ENCODE measurements at regions not wholly inside any gene's neighbourhood (a gene's known extent, or its start where the extent isn't known, plus 50 kb on each side); places are given as distances from the start of the nearest gene placed in this dataset.
A peak's percentile ranks its signal among the peaks of the same experiment; 100 is the strongest.

DNA sequence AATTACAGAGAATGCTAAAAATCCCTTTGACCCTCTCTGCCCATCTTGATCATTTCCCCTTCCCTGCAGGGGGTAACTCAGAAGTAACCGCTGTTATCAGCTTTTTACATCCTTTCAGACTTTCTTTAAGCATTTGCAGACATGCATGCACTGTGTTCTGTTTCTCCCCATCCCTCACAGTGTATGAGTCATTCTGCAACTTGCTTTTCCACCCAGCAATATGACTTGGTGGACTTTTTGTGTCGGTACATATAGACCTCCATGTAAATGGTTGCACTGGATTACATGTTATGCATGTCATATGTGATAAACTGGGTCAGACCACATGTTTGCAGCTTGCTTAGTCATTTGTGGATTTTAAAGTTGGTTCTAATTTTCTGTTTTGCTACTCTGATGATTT, 87.7 kb upstream of the NECTIN1 start:
- no peak overlapping the region for H3K4me3 ChIP-seq
- H3K9me3 ChIP-seq (replicated peaks; ENCODE audit: control insufficient read depth, insufficient read depth, low read length): peaks cover 4% of the 10 kb centered on the region; the same call in 2 of the 3 replicates
- H3K4me2 ChIP-seq (ENCODE audit: control insufficient read depth, insufficient read depth): no peak overlapping the region
- in situ Hi-C loops (cut with MboI) (no loop called here), intact Hi-C loops (cut with micrococcal nuclease; ENCODE audit: unreplicated experiment) (no loop called here)
- 24% methylated on average over 2 of the region's 2 CpGs for WGBS (ENCODE audit: insufficient coverage, insufficient replicate concordance, low lambda C conversion rate, missing lambda C conversion rate)
- no peaks in the 10 kb centered on the region for H3K36me3 ChIP-seq (ENCODE audit: control insufficient read depth in 2 of 2, insufficient read depth in 2 of 2, low read length in 1 of 2)
- FAIRE-seq (no peak), ATAC-seq (peak; percentile 29; the same call in 2 of the 3 replicates), DNase-seq (ENCODE audit: low read depth, low spot score) (no peak)
- H4K20me1 ChIP-seq (ENCODE audit: control insufficient read depth, insufficient read depth): no peaks in the 10 kb centered on the region
- no peaks in the 10 kb centered on the region for H3K27me3 ChIP-seq (replicated peaks in 1 of 2; ENCODE audit: control insufficient read depth in 2 of 2, insufficient read depth in 2 of 2, low read length in 1 of 2)
- no peak overlapping the region for H3K9ac ChIP-seq (ENCODE audit: control insufficient read depth, insufficient read depth, low read length)
- no TSS peak for BruUV-seq (replicated peaks)
- POLR2A ChIA-PET: no interaction called here
- no peaks in the 10 kb centered on the region for H3K4me1 ChIP-seq (ENCODE audit: control insufficient read depth, insufficient read depth, low read length)
- SMC1A ChIA-PET (ENCODE audit: uncharacterized antibody, unreplicated experiment): interaction anchor here (1.1 kb wide), 1 partner anchor 13 kb away, joined by 4 read pairs; no protein-coding TSS in a partner anchor
- H3K27ac ChIP-seq (ENCODE audit: control insufficient read depth, insufficient read depth): no peak overlapping the region
- TF ChIP-seq JUNB (IDR thresholded peaks at IDR 0.05): peak; percentile 69
- TF ChIP-seq IRF4 (IDR thresholded peaks at IDR 0.05; ENCODE audit: low read depth, low read length): peak; percentile 52; the same call in 1 of the 2 replicates
- TF ChIP-seq SRF (IDR thresholded peaks at IDR 0.05; ENCODE audit: low read depth in 2 of 2, low read length in 2 of 2): no peak
- TF ChIP-seq YY1 (IDR thresholded peaks at IDR 0.05; ENCODE audit: low read depth, low read length): no peak
- TF ChIP-seq RUNX3 (IDR thresholded peaks at IDR 0.05; ENCODE audit: low read length): peak; percentile 56; the same call in 1 of the 2 replicates
- no peak overlapping the region for H2AFZ ChIP-seq (ENCODE audit: control insufficient read depth, low read depth, low read length)
- RAD21 ChIA-PET (ENCODE audit: unreplicated experiment): no interaction called here
- H3K79me2 ChIP-seq (ENCODE audit: control insufficient read depth, insufficient read depth, low read length): no peaks in the 10 kb centered on the region
- CTCF ChIA-PET: no interaction called here

DNA sequence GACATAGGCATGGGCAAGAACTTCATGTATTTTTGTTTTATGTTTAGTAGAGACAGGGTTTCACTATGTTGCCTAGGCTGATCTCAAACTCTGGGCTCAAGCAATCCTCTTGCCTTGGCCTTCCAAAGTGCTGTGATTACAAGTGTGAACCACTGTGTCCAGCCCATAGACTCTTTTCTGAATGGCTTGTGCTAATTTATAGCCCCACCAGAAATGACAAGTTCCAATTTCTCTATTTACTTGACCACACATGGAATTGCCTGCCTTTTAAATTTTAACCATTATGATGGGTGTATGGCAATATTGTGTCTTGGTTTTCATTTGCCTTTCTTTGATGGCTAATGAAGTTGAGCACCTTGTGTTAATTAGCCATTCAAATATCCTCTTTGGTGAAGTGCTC, 85.8 kb upstream of the NECTIN1 start:
- Histone ChIP-seq H4K20me1 (ENCODE audit: control insufficient read depth, insufficient read depth) (no peaks in the 10 kb centered on the region), H3K4me2 (ENCODE audit: control insufficient read depth, insufficient read depth) (no peak overlapping the region), H3K4me3 (no peak overlapping the region), H3K36me3 (ENCODE audit: control insufficient read depth in 2 of 2, insufficient read depth in 2 of 2, low read length in 1 of 2) (no peaks in the 10 kb centered on the region), H3K9me3 (replicated peaks; ENCODE audit: control insufficient read depth, insufficient read depth, low read length) (peaks cover 4% of the 10 kb centered on the region; the same call in 2 of the 3 replicates), H3K79me2 (ENCODE audit: control insufficient read depth, insufficient read depth, low read length) (no peaks in the 10 kb centered on the region), H3K27ac (ENCODE audit: control insufficient read depth, insufficient read depth) (no peak overlapping the region), H3K4me1 (ENCODE audit: control insufficient read depth, insufficient read depth, low read length) (no peaks in the 10 kb centered on the region; the same call in 1 of the 2 replicates), H2AFZ (ENCODE audit: control insufficient read depth, low read depth, low read length) (no peak overlapping the region), H3K27me3 (replicated peaks in 1 of 2; ENCODE audit: control insufficient read depth in 2 of 2, insufficient read depth in 2 of 2, low read length in 1 of 2) (no peaks in the 10 kb centered on the region), H3K9ac (ENCODE audit: control insufficient read depth, insufficient read depth, low read length) (no peak overlapping the region)
- FAIRE-seq (no peak), ATAC-seq (no peak), DNase-seq (ENCODE audit: low read depth, low spot score) (no peak)
- BruUV-seq (replicated peaks): no TSS peak
- intact Hi-C loops (cut with micrococcal nuclease; ENCODE audit: unreplicated experiment): no loop called here
- ChIA-PET POLR2A (no interaction called here), CTCF (interaction anchor here (0.6 kb wide), 1 partner anchor 475 kb away, joined by 3 read pairs; no protein-coding TSS in a partner anchor), SMC1A (ENCODE audit: uncharacterized antibody, unreplicated experiment) (no interaction called here), RAD21 (ENCODE audit: unreplicated experiment) (no interaction called here)
- in situ Hi-C loops (cut with MboI): no loop called here
- no peak for TF ChIP-seq PAX8 (IDR thresholded peaks at IDR 0.05)
- TF ChIP-seq ESRRA (IDR thresholded peaks at IDR 0.05; ENCODE audit: low read length): no peak
- TF ChIP-seq TCF3 (IDR thresholded peaks at IDR 0.05; ENCODE audit: borderline replicate concordance, insufficient read depth, low read depth, low read length): no peak
- no peak for TF ChIP-seq BCLAF1 (IDR thresholded peaks at IDR 0.05)
- no peak for TF ChIP-seq CEBPB (IDR thresholded peaks at IDR 0.05; ENCODE audit: borderline replicate concordance in 1 of 2, low read depth in 2 of 2, low read length in 2 of 2)
- no peak for TF ChIP-seq PKNOX1 (IDR thresholded peaks at IDR 0.05)
- no peak for TF ChIP-seq DPF2 (IDR thresholded peaks at IDR 0.05)
